ENCODE measurements at regions not wholly inside any gene's neighbourhood (a gene's known extent, or its start where the extent isn't known, plus 50 kb on each side); places are given as distances from the start of the nearest gene placed in this dataset.

DNA sequence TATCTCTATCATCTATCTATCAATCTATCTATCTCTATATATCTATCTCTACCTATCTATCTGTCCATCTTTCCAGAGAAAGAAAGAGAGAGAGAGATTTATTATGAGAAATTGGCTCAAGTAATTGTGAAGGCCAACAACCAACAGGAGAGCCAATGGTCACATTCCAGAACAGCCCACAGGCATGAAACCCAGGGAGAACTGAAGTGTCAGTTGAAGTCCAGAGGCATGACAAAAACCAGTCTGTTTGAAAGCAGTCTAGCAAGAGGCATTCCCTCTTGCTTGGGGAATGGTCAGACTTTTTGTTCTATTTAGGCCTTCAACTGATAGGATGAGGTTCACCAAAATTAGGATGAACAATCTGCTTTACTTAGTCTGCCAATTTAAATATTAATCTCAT, 87.6 kb upstream of the PLCXD3 start:
- no peaks in the 10 kb centered on the region for H3K36me3 Mint-ChIP-seq (ENCODE audit: low read depth)
- TF ChIP-seq, protein P1, sequence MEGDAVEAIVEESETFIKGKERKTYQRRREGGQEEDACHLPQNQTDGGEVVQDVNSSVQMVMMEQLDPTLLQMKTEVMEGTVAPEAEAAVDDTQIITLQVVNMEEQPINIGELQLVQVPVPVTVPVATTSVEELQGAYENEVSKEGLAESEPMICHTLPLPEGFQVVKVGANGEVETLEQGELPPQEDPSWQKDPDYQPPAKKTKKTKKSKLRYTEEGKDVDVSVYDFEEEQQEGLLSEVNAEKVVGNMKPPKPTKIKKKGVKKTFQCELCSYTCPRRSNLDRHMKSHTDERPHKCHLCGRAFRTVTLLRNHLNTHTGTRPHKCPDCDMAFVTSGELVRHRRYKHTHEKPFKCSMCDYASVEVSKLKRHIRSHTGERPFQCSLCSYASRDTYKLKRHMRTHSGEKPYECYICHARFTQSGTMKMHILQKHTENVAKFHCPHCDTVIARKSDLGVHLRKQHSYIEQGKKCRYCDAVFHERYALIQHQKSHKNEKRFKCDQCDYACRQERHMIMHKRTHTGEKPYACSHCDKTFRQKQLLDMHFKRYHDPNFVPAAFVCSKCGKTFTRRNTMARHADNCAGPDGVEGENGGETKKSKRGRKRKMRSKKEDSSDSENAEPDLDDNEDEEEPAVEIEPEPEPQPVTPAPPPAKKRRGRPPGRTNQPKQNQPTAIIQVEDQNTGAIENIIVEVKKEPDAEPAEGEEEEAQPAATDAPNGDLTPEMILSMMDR (IDR thresholded peaks at IDR 0.05): no peak
- intact Hi-C loops (cut with DNase I, micrococcal nuclease): no loop called here
- ChIA-PET CTCF (no interaction called here), POLR2A (no interaction called here)
- no peak for ATAC-seq (ENCODE audit: poor library complexity)
- no peaks in the 10 kb centered on the region for H3K4me1 Mint-ChIP-seq (ENCODE audit: low read depth)
- Histone ChIP-seq H3K9me3 (ENCODE audit: control insufficient read depth in 1 of 2, insufficient read depth in 1 of 2, low read length in 2 of 2) (no peaks in the 10 kb centered on the region), H3K36me3 (ENCODE audit: insufficient read depth, low read length) (no peaks in the 10 kb centered on the region), H3K4me1 (ENCODE audit: insufficient read depth, low read length) (no peaks in the 10 kb centered on the region), H3K27me3 (ENCODE audit: control insufficient read depth in 1 of 2, insufficient read depth in 2 of 2, low read length in 2 of 2) (no peaks in the 10 kb centered on the region), H3K4me3 (ENCODE audit: low read length) (no peak overlapping the region), H3K27ac (ENCODE audit: low read depth in 1 of 2, low read length in 2 of 2) (no peak overlapping the region)
- DNase-seq: no peak
- no peak overlapping the region for H3K4me3 Mint-ChIP-seq
- no peak overlapping the region for H3K27ac Mint-ChIP-seq
- H3K27me3 Mint-ChIP-seq: no peaks in the 10 kb centered on the region
- H3K9me3 Mint-ChIP-seq: peaks cover 3% of the 10 kb centered on the region

DNA sequence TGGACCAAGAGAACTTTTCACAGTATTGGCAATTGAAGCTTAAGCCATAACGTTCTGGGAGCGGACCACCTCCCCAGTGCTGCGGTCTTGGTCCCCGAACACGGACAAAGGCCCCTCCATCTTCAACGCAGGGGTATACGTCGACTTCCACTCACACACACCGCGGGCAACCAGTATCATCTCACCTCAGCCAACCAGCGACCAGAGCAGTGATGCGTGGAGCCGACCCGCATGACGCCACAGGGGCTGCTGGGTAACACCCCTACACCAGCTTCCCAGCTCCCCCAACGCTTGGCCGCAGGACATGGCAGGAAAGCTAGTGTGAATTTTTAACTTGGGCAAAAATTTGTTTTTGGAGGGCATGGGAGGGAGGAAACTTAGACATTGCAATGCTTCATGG, 77.3 kb upstream of the PLCXD3 start:
- TF ChIP-seq, protein P1 (IDR thresholded peaks at IDR 0.05): no peak
- no peak overlapping the region for H3K4me3 ChIP-seq (ENCODE audit: low read length)
- intact Hi-C loops (cut with DNase I, micrococcal nuclease): no loop called here
- no peaks in the 10 kb centered on the region for H3K27me3 Mint-ChIP-seq
- no peaks in the 10 kb centered on the region for H3K36me3 Mint-ChIP-seq (ENCODE audit: low read depth)
- H3K4me1 ChIP-seq (ENCODE audit: insufficient read depth, low read length): no peaks in the 10 kb centered on the region
- CTCF ChIA-PET: no interaction called here
- peaks cover 0 to 4% of the 10 kb centered on the region in 2 experiments for H3K9me3 ChIP-seq (ENCODE audit: control insufficient read depth in 1 of 2, insufficient read depth in 1 of 2, low read length in 2 of 2)
- no peaks in the 10 kb centered on the region for H3K36me3 ChIP-seq (ENCODE audit: insufficient read depth, low read length)
- no peaks in the 10 kb centered on the region for H3K4me1 Mint-ChIP-seq (ENCODE audit: low read depth)
- POLR2A ChIA-PET: no interaction called here
- ATAC-seq (ENCODE audit: poor library complexity): no peak
- no peak overlapping the region for H3K27ac Mint-ChIP-seq
- no peak overlapping the region for H3K27ac ChIP-seq (ENCODE audit: low read depth in 1 of 2, low read length in 2 of 2)
- peaks cover 2% of the 10 kb centered on the region for H3K9me3 Mint-ChIP-seq
- H3K4me3 Mint-ChIP-seq: no peak overlapping the region
- no peaks in the 10 kb centered on the region for H3K27me3 ChIP-seq (ENCODE audit: control insufficient read depth in 1 of 2, insufficient read depth in 2 of 2, low read length in 2 of 2)
- DNase-seq: no peak

DNA sequence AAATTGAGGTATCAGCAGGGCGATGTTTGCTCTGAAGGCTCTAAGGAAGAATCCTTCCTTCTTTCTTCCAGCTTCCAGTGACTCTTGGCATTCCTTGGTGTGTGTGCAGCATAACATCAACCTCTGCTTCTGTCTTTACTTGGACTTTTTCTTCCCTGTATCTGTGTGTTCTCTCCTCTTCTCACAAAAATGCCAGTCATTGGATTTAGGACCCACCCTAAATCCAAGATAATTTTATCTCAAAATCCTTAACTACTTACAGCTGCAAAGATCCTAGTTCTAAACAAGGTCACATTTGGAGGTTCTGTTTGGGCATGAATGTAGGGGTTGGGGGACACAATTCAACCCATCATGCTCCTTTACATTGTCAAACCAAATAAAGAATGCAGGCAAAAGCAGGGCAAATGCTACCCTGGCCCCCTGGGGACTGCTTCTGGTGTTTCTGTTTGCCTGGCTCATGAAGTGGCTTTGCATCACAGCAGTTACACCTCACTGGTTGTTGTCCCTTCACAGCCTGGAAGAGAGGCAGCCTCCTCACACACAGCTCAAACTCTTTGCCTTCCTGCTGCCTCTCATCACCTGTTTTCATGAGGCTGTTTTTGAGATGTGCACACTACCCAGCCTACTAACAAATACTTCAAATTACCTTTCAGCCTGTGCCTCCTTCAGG, 64.8 kb upstream of the PLCXD3 start:
- intact Hi-C loops (cut with DNase I, micrococcal nuclease): no loop called here
- no peak for DNase-seq
- Histone ChIP-seq H3K4me1 (ENCODE audit: insufficient read depth, low read length) (no peaks in the 10 kb centered on the region), H3K4me3 (ENCODE audit: low read length) (no peak overlapping the region), H3K36me3 (ENCODE audit: insufficient read depth, low read length) (no peaks in the 10 kb centered on the region), H3K9me3 (ENCODE audit: control insufficient read depth in 1 of 2, insufficient read depth in 1 of 2, low read length in 2 of 2) (no peaks in the 10 kb centered on the region), H3K27me3 (ENCODE audit: control insufficient read depth in 1 of 2, insufficient read depth in 2 of 2, low read length in 2 of 2) (peaks cover 0 to 2% of the 10 kb centered on the region in 2 experiments), H3K27ac (ENCODE audit: low read depth in 1 of 2, low read length in 2 of 2) (no peak overlapping the region)
- Mint-ChIP-seq H3K4me3 (no peak overlapping the region), H3K4me1 (ENCODE audit: low read depth) (no peaks in the 10 kb centered on the region), H3K9me3 (peaks cover 2% of the 10 kb centered on the region), H3K27ac (no peak overlapping the region), H3K36me3 (ENCODE audit: low read depth) (no peaks in the 10 kb centered on the region), H3K27me3 (peaks cover 9% of the 10 kb centered on the region)
- CTCF ChIA-PET: no interaction called here
- TF ChIP-seq, protein P1 (IDR thresholded peaks at IDR 0.05): no peak
- POLR2A ChIA-PET: no interaction called here
- no peak for ATAC-seq (ENCODE audit: poor library complexity)
